Trophoblast cell (in vitro differentiated cells and primary cell): ENCODE measurements at regions not wholly inside any gene's neighbourhood (a gene's known extent, or its start where the extent isn't known, plus 50 kb on each side); places are given as distances from the start of the nearest gene placed in this dataset.

ENCODE experiments used
- DNase-seq, 2 donors: peaks; one replicate each; pipeline ENCODE4 v3.0.0-alpha.2; 2016
- H2AFZ ChIP-seq: 2 replicates; pipeline ENCODE4 v1.6.1; 2013; ENCODE audit warnings: low read length, moderate library complexity, mild to moderate bottlenecking; ENCODE audit not compliant: insufficient read depth, poor library complexity
- H2AK5ac ChIP-seq: 2 replicates; pipeline ENCODE4 v1.6.1; 2013; ENCODE audit warnings: mild to moderate bottlenecking, low read length
- H2BK120ac ChIP-seq: 2 replicates; pipeline ENCODE4 v1.6.1; 2013; ENCODE audit warnings: low read length, mild to moderate bottlenecking, moderate library complexity; ENCODE audit not compliant: insufficient read depth, poor library complexity
- H2BK12ac ChIP-seq: 2 replicates; pipeline ENCODE4 v1.6.1; 2013; ENCODE audit warnings: mild to moderate bottlenecking, low read length, moderate library complexity
- H2BK5ac ChIP-seq: 2 replicates; pipeline ENCODE4 v1.6.1; 2013; ENCODE audit warnings: low read length, low read depth, moderate library complexity, mild to moderate bottlenecking; ENCODE audit not compliant: poor library complexity
- H3K14ac ChIP-seq: 2 replicates; pipeline ENCODE4 v1.6.1; 2013; ENCODE audit warnings: mild to moderate bottlenecking, low read length
- H3K18ac ChIP-seq: 2 replicates; pipeline ENCODE4 v1.6.1; 2013; ENCODE audit warnings: mild to moderate bottlenecking, low read length
- H3K23ac ChIP-seq: 2 replicates; pipeline ENCODE4 v1.6.1; 2013; ENCODE audit warnings: low read length
- H3K27ac ChIP-seq: 2 replicates; pipeline ENCODE4 v1.5.1; 2013; ENCODE audit warnings: low read depth, mild to moderate bottlenecking, inconsistent platforms, low read length, moderate library complexity
- H3K27me3 ChIP-seq: 2 replicates; pipeline ENCODE4 v1.6.1; 2013; ENCODE audit warnings: inconsistent platforms, mild to moderate bottlenecking, low read length, moderate library complexity; ENCODE audit not compliant: insufficient read depth
- H3K36me3 ChIP-seq, 2 experiments: 1 replicate in 1 of 2; 2 replicates in 1 of 2; pipeline ENCODE4 v1.6.1; 2013; ENCODE audit warnings: low read length in 2 of 2, mild to moderate bottlenecking in 2 of 2, moderate library complexity in 1 of 2; ENCODE audit not compliant: insufficient read depth in 2 of 2, control insufficient read depth in 1 of 2
- H3K4ac ChIP-seq: 2 replicates; pipeline ENCODE4 v1.6.1; 2013; ENCODE audit warnings: low read depth, mild to moderate bottlenecking, low read length, moderate library complexity
- H3K4me1 ChIP-seq, 2 experiments: 1 replicate in 1 of 2; 2 replicates in 1 of 2; pipeline ENCODE4 v1.6.1; 2013; ENCODE audit warnings: low read length in 2 of 2, mild to moderate bottlenecking in 2 of 2, moderate library complexity in 1 of 2; ENCODE audit not compliant: insufficient read depth in 2 of 2, control insufficient read depth in 1 of 2
- H3K4me2 ChIP-seq: 2 replicates; pipeline ENCODE4 v1.6.1; 2013; ENCODE audit warnings: inconsistent platforms, mild to moderate bottlenecking, low read length, moderate library complexity
- H3K4me3 ChIP-seq: 2 replicates; pipeline ENCODE4 v1.5.1; 2013; ENCODE audit warnings: mild to moderate bottlenecking, low read depth, low read length, inconsistent platforms
- H3K79me1 ChIP-seq: one replicate; pipeline ENCODE4 v1.6.1; 2013; ENCODE audit warnings: low read length
- H3K79me2 ChIP-seq: 2 replicates; pipeline ENCODE4 v1.6.1; 2013; ENCODE audit warnings: low read length, mild to moderate bottlenecking; ENCODE audit not compliant: control insufficient read depth, insufficient read depth, poor library complexity
- H3K9ac ChIP-seq: 2 replicates; pipeline ENCODE4 v1.6.1; 2013; ENCODE audit warnings: mild to moderate bottlenecking, low read length
- H3K9me3 ChIP-seq: 2 replicates; pipeline ENCODE4 v1.6.1; 2013; ENCODE audit warnings: low read depth, mild to moderate bottlenecking, control low read depth, inconsistent platforms, low read length; ENCODE audit not compliant: insufficient read depth
- H4K12ac ChIP-seq: 2 replicates; pipeline ENCODE4 v1.6.1; 2013; ENCODE audit warnings: low read depth, mild to moderate bottlenecking, low read length, moderate library complexity
- H4K8ac ChIP-seq: 2 replicates; pipeline ENCODE4 v1.6.1; 2013; ENCODE audit warnings: low read depth, mild to moderate bottlenecking, low read length, moderate library complexity
- H4K91ac ChIP-seq: one replicate; pipeline ENCODE4 v1.6.1; 2013; ENCODE audit warnings: low read depth, mild to moderate bottlenecking, low read length, moderate library complexity
- WGBS: extraction: QIAGEN DNeasy Blood & Tissue Kit; methylation state at CpG from one replicate; pipeline ENCODE4 v1.1.7; 2013; ENCODE audit warnings: missing lambda C conversion rate; ENCODE audit not compliant: insufficient read length, insufficient coverage; ENCODE audit errors: extremely low coverage; 5-methylcytosine and 5-hydroxymethylcytosine counted together

- Histone ChIP-seq H3K23ac (no peak overlapping the region), H3K79me2 (no peaks in the 10 kb centered on the region), H3K14ac (no peak overlapping the region), H3K27me3 (no peaks in the 10 kb centered on the region), H3K4me2 (no peak overlapping the region), H4K12ac (no peak overlapping the region), H4K8ac (no peak overlapping the region), H2BK120ac (no peak overlapping the region), H3K4ac (no peak overlapping the region), H3K9me3 (no peaks in the 10 kb centered on the region), H3K79me1 (no peaks in the 10 kb centered on the region), H2BK5ac (no peak overlapping the region), H3K9ac (no peak overlapping the region), H3K36me3 (no peaks in the 10 kb centered on the region), H2AK5ac (no peak overlapping the region), H3K4me3 (no peak overlapping the region), H3K18ac (no peak overlapping the region), H2AFZ (no peak overlapping the region), H3K4me1 (no peaks in the 10 kb centered on the region), H2BK12ac (no peak overlapping the region), H3K27ac (no peak overlapping the region), H4K91ac (no peak overlapping the region)
- DNase-seq = no peak
- no CpG with 5 or more reads among the region's 1 CpG for WGBS
Observed at GRCh38 chr6:92267335-92267734, 1152.0 kb downstream of the EPHA7 start.

GRCh38 chr6:92263864-92264263 lies 1155.5 kb downstream of the EPHA7 start:
- H3K79me2 ChIP-seq = no peaks in the 10 kb centered on the region
- no peak overlapping the region for H2BK5ac ChIP-seq
- H2BK120ac ChIP-seq = no peak overlapping the region
- no peaks in the 10 kb centered on the region for H3K79me1 ChIP-seq
- H3K4me1 ChIP-seq = no peaks in the 10 kb centered on the region
- H4K12ac ChIP-seq = no peak overlapping the region
- H4K8ac ChIP-seq = no peak overlapping the region
- H3K4me3 ChIP-seq = no peak overlapping the region
- H3K9me3 ChIP-seq = no peaks in the 10 kb centered on the region
- H3K4me2 ChIP-seq = no peak overlapping the region
- H2BK12ac ChIP-seq = no peak overlapping the region
- no peak overlapping the region for H2AK5ac ChIP-seq
- no CpG with 5 or more reads among the region's 6 CpGs for WGBS
- no peak overlapping the region for H3K9ac ChIP-seq
- no peak overlapping the region for H3K18ac ChIP-seq
- H3K23ac ChIP-seq = no peak overlapping the region
- no peak overlapping the region for H2AFZ ChIP-seq
- H3K27ac ChIP-seq = no peak overlapping the region
- DNase-seq = peak in 1 of 2 donors; percentile 4
- H3K4ac ChIP-seq = no peak overlapping the region
- no peaks in the 10 kb centered on the region for H3K27me3 ChIP-seq
- no peaks in the 10 kb centered on the region for H3K36me3 ChIP-seq
- H4K91ac ChIP-seq = no peak overlapping the region
- H3K14ac ChIP-seq = no peak overlapping the region

GRCh38 chr6:92259171-92259570 lies 1160.2 kb downstream of the EPHA7 start:
- Histone ChIP-seq H3K4me3 (no peak overlapping the region), H3K79me2 (no peaks in the 10 kb centered on the region), H3K4me1 (no peaks in the 10 kb centered on the region), H3K14ac (no peak overlapping the region), H4K8ac (no peak overlapping the region), H3K4me2 (no peak overlapping the region), H3K36me3 (no peaks in the 10 kb centered on the region), H3K23ac (no peak overlapping the region), H2AK5ac (no peak overlapping the region), H4K91ac (no peak overlapping the region), H3K18ac (no peak overlapping the region), H3K4ac (no peak overlapping the region), H2BK12ac (no peak overlapping the region), H3K9ac (no peak overlapping the region), H2BK5ac (no peak overlapping the region), H3K79me1 (no peaks in the 10 kb centered on the region), H3K27me3 (no peaks in the 10 kb centered on the region), H3K27ac (no peak overlapping the region), H4K12ac (no peak overlapping the region), H2BK120ac (no peak overlapping the region), H2AFZ (no peak overlapping the region), H3K9me3 (no peaks in the 10 kb centered on the region)
- WGBS = no CpG with 5 or more reads among the region's 2 CpGs
- no peak for DNase-seq

- H2BK5ac ChIP-seq = no peak overlapping the region
- no peak overlapping the region for H3K4me3 ChIP-seq
- H2BK12ac ChIP-seq = no peak overlapping the region
- H3K79me2 ChIP-seq = no peaks in the 10 kb centered on the region
- no peaks in the 10 kb centered on the region for H3K4me1 ChIP-seq
- no peak overlapping the region for H3K18ac ChIP-seq
- DNase-seq = no peak
- no peaks in the 10 kb centered on the region for H3K36me3 ChIP-seq
- no peaks in the 10 kb centered on the region for H3K27me3 ChIP-seq
- no peak overlapping the region for H3K9ac ChIP-seq
- H3K14ac ChIP-seq = no peak overlapping the region
- H2AFZ ChIP-seq = no peak overlapping the region
- H3K9me3 ChIP-seq = no peaks in the 10 kb centered on the region
- WGBS = no CpG with 5 or more reads among the region's 3 CpGs
- no peak overlapping the region for H2BK120ac ChIP-seq
- H3K4ac ChIP-seq = no peak overlapping the region
- no peak overlapping the region for H3K4me2 ChIP-seq
- H4K12ac ChIP-seq = no peak overlapping the region
- no peak overlapping the region for H3K27ac ChIP-seq
- H4K91ac ChIP-seq = no peak overlapping the region
- no peak overlapping the region for H3K23ac ChIP-seq
- H2AK5ac ChIP-seq = no peak overlapping the region
- no peak overlapping the region for H4K8ac ChIP-seq
- H3K79me1 ChIP-seq = no peaks in the 10 kb centered on the region
Observed at GRCh38 chr6:92243315-92243714, 1176.0 kb downstream of the EPHA7 start.
